GM12873 (cell line): ENCODE measurements at regions not wholly inside any gene's neighbourhood (a gene's known extent, or its start where the extent isn't known, plus 50 kb on each side); places are given as distances from the start of the nearest gene placed in this dataset.

Experiments
- CTCF ChIP-seq: IDR thresholded peaks from 2 replicates; pipeline ENCODE4 v1.5.1; 2012; ENCODE audit warnings: low read depth, mild to moderate bottlenecking, moderate library complexity, low read length, control low read depth; ENCODE audit not compliant: insufficient read depth; ENCODE audit errors: missing control alignments

DNA sequence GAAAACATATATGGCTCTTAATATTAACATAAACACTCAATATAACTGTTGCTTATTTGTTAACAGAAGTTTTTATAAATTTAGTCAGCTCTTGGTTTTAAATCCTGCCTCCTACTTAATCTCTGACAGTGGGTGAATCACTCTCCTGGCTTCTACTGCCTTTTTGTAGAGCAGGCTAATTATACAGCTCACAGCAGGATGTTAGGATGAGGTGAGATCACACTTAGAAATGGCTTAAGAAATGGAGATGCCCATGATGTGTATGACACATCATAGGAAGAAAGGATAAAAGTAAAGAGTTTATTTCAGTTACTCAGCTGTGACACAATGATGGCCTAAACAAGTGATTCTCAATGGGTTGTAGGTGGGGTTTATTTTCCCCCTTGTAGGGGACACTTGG is 345.6 kb downstream of the SPRY2 start:
- TF ChIP-seq CTCF, result no peak

DNA sequence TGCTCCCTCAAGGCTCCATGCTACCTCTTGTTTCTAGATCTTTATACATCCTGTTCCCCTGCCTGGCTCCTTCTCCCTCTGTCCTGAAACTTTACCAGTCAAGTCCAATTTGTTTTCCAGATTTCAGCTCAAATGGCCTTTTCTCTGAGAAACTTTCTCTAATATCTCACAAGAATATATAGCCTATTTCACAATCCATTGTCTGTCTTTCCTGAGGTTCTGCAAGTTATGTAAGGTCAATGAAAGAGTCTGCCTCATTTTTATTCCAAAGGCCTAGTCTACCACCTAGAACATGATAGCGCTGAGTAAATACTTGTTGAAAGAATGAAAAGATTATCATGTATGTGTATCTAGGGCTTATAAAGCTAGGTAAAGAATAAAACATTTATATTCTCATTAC is 348.8 kb downstream of the SPRY2 start:
- TF ChIP-seq CTCF, result no peak

GRCh38 chr13:79990048-79990447 is 350.9 kb downstream of the SPRY2 start:
- no peak for TF ChIP-seq CTCF

GRCh38 chr13:79989217-79989661 is 351.7 kb downstream of the SPRY2 start:
- TF ChIP-seq CTCF, result no peak

- no peak for TF ChIP-seq CTCF
Observed at GRCh38 chr13:79988573-79988972, 352.4 kb downstream of the SPRY2 start.

- no peak for TF ChIP-seq CTCF
Observed at GRCh38 chr13:79987761-79988160, 353.2 kb downstream of the SPRY2 start.

DNA sequence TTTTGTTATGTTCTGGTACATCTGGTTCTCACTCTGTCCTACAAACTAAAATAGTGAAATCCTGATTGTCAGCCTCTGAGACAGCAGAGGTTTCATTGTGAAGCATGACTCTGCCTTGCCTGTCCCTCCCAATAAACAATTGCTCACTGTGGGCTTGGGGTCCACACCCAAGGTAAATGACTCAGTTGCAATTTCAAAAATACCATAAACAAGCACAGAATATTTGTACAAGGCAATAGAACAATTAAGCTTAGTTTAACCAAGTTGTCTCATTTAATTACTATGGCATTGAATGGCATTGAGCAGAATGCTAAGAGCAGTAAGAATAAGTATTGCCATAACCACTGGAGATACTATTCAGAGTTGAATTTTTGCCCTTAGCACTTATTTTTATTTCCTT is 353.6 kb downstream of the SPRY2 start:
- TF ChIP-seq CTCF, result no peak
